ENCODE measurements at regions not wholly inside any gene's neighbourhood (a gene's known extent, or its start where the extent isn't known, plus 50 kb on each side); places are given as distances from the start of the nearest gene placed in this dataset.

DNA sequence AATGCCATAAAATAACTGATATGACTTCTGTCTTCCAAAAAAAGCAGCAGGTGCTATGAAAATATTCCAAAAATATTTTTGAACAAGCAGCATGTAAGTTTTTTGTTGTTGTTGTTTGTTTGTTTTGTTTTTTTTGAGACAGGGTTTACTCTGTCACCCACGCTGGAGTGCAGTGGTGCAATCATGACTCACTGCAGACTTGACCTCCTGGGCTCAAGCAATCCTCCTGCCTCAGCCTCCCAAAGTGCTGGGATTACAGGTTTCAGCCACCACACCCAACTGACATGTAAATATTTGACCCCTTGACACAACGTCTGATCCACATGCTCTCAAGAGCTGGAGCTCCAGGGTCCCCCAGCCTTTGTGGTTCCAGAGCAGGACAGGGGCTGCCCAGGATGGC lies 98.4 kb downstream of the LITAF start:
- Histone ChIP-seq H4K20me1 (ENCODE audit: insufficient read depth, low read length) (no peaks in the 10 kb centered on the region), H3K27ac (ENCODE audit: low read length) (no peak overlapping the region), H3K4me2 (ENCODE audit: low read depth, low read length) (no peak overlapping the region), H3K9me3 (replicated peaks; ENCODE audit: insufficient read depth, low read length) (no peaks in the 10 kb centered on the region), H3K9ac (ENCODE audit: low read length) (no peak overlapping the region), H3K9me2 (replicated peaks; ENCODE audit: insufficient read depth, low read length) (no peaks in the 10 kb centered on the region), H3K27me3 (replicated peaks; ENCODE audit: insufficient read depth, low read length) (no peaks in the 10 kb centered on the region), H3K4me3 (ENCODE audit: low read length) (no peak overlapping the region), H3K4me1 (ENCODE audit: low read length) (no peaks in the 10 kb centered on the region), H3F3A (ENCODE audit: insufficient read depth, low read length) (no peaks in the 10 kb centered on the region), H2AFZ (ENCODE audit: low read length) (no peak overlapping the region), H3K79me2 (ENCODE audit: low read length) (no peaks in the 10 kb centered on the region), H3K36me3 (replicated peaks; ENCODE audit: insufficient read depth, low read length) (no peaks in the 10 kb centered on the region)
- DNase-seq: no peak
- TF ChIP-seq, protein P1, sequence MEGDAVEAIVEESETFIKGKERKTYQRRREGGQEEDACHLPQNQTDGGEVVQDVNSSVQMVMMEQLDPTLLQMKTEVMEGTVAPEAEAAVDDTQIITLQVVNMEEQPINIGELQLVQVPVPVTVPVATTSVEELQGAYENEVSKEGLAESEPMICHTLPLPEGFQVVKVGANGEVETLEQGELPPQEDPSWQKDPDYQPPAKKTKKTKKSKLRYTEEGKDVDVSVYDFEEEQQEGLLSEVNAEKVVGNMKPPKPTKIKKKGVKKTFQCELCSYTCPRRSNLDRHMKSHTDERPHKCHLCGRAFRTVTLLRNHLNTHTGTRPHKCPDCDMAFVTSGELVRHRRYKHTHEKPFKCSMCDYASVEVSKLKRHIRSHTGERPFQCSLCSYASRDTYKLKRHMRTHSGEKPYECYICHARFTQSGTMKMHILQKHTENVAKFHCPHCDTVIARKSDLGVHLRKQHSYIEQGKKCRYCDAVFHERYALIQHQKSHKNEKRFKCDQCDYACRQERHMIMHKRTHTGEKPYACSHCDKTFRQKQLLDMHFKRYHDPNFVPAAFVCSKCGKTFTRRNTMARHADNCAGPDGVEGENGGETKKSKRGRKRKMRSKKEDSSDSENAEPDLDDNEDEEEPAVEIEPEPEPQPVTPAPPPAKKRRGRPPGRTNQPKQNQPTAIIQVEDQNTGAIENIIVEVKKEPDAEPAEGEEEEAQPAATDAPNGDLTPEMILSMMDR (IDR thresholded peaks at IDR 0.05; ENCODE audit: low read length): no peak
- TF ChIP-seq EZH2 (optimal IDR thresholded peaks at IDR 0.05; ENCODE audit: low read depth, low read length) (no peak), EZH2phosphoT487 (IDR thresholded peaks at IDR 0.05; ENCODE audit: low read length) (no peak)

DNA sequence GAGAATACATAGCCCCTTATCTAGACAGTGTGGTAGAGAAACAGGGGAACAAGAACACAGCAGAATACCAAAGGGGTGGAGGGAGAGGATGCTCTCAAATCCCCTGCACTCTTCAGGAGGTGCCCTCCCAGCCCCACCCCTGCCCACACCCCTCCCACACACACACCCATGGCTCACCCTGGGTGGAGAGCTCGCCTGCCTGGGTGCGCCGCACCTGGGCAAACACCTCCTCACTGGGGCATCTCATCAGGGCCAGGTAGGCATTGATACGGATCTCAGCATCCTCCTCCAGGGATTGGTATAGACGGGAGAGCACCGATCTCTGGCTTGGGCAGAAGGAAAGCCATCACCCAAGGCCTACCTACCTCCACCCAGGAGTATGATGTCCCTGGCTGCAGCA lies 95.2 kb downstream of the LITAF start:
- H3K4me1 ChIP-seq (ENCODE audit: low read length): peaks cover 22% of the 10 kb centered on the region
- no peak overlapping the region for H3K4me3 ChIP-seq (ENCODE audit: low read length)
- H2AFZ ChIP-seq (ENCODE audit: low read length): no peak overlapping the region
- H3K4me2 ChIP-seq (ENCODE audit: low read depth, low read length): no peak overlapping the region
- H3K9me2 ChIP-seq (replicated peaks; ENCODE audit: insufficient read depth, low read length): no peaks in the 10 kb centered on the region
- no peaks in the 10 kb centered on the region for H3K79me2 ChIP-seq (ENCODE audit: low read length)
- H3K27me3 ChIP-seq (replicated peaks; ENCODE audit: insufficient read depth, low read length): no peaks in the 10 kb centered on the region
- H3K9me3 ChIP-seq (replicated peaks; ENCODE audit: insufficient read depth, low read length): no peaks in the 10 kb centered on the region
- no peak for TF ChIP-seq EZH2 (optimal IDR thresholded peaks at IDR 0.05; ENCODE audit: low read depth, low read length)
- no peak for TF ChIP-seq EZH2phosphoT487 (IDR thresholded peaks at IDR 0.05; ENCODE audit: low read length)
- TF ChIP-seq, protein P1 (IDR thresholded peaks at IDR 0.05; ENCODE audit: low read length): no peak
- H3K27ac ChIP-seq (ENCODE audit: low read length): no peak overlapping the region
- H3K36me3 ChIP-seq (replicated peaks; ENCODE audit: insufficient read depth, low read length): no peaks in the 10 kb centered on the region
- no peak for DNase-seq
- peaks cover 10% of the 10 kb centered on the region for H3F3A ChIP-seq (ENCODE audit: insufficient read depth, low read length)
- H4K20me1 ChIP-seq (ENCODE audit: insufficient read depth, low read length): no peaks in the 10 kb centered on the region
- no peak overlapping the region for H3K9ac ChIP-seq (ENCODE audit: low read length)

DNA sequence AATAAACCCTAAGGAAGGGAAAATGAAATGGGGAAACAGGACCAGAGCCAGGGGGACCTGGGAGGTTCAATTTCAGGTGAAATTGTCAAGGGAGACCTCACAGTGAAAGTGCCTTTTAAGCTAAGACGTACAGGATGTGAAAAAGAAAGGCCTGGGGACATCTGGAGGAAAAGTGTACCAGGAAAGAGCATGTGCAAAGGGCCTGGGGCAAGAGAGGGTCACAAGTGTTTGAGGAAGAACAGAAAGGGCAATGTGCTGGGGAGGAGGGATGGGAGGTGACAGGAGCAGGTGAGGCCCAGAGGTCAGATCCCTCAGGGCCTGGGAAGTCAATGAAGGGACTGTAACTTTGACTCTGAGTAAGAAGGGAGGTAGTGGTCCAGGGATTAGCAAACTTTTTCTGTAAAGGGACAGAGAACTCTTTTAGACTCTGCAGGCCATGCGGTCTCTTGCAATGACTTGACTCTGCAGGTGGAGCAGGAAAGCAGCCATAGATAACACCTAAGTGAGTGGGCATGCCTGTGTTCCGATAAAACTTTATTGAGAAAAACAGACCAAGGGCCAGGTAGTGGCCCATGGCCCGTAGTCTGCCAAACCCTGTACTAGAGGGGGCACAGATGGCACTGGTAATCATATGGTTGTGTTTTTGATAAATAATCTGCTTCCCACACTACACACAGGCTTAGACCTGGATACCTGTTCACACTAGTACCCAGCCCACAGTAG lies 93.8 kb downstream of the LITAF start:
- Histone ChIP-seq H3K4me2 (ENCODE audit: low read depth, low read length) (no peak overlapping the region), H3K79me2 (ENCODE audit: low read length) (no peaks in the 10 kb centered on the region), H3K4me3 (ENCODE audit: low read length) (no peak overlapping the region), H3K27me3 (replicated peaks; ENCODE audit: insufficient read depth, low read length) (no peaks in the 10 kb centered on the region), H3K9me2 (replicated peaks; ENCODE audit: insufficient read depth, low read length) (no peaks in the 10 kb centered on the region), H4K20me1 (ENCODE audit: insufficient read depth, low read length) (no peaks in the 10 kb centered on the region), H3K36me3 (replicated peaks; ENCODE audit: insufficient read depth, low read length) (no peaks in the 10 kb centered on the region), H3K27ac (ENCODE audit: low read length) (no peak overlapping the region), H2AFZ (ENCODE audit: low read length) (no peak overlapping the region), H3K9me3 (replicated peaks; ENCODE audit: insufficient read depth, low read length) (no peaks in the 10 kb centered on the region), H3K9ac (ENCODE audit: low read length) (no peak overlapping the region), H3F3A (ENCODE audit: insufficient read depth, low read length) (peaks cover 16% of the 10 kb centered on the region), H3K4me1 (ENCODE audit: low read length) (peaks cover 33% of the 10 kb centered on the region)
- DNase-seq: no peak
- TF ChIP-seq EZH2phosphoT487 (IDR thresholded peaks at IDR 0.05; ENCODE audit: low read length): no peak
- TF ChIP-seq EZH2 (optimal IDR thresholded peaks at IDR 0.05; ENCODE audit: low read depth, low read length): no peak
- TF ChIP-seq, protein P1 (IDR thresholded peaks at IDR 0.05; ENCODE audit: low read length): no peak

Data from MM.1S (cell line).